GM12864 (cell line): ENCODE measurements at regions not wholly inside any gene's neighbourhood (a gene's known extent, or its start where the extent isn't known, plus 50 kb on each side); places are given as distances from the start of the nearest gene placed in this dataset.

ENCODE experiments used
- DNase-seq: peaks from one replicate; pipeline ENCODE4 v3.0.0-alpha.2; 2011; ENCODE audit warnings: low read depth
- H3K4me3 ChIP-seq: 2 replicates; pipeline ENCODE4 v1.5.1; 2011; ENCODE audit warnings: mild to moderate bottlenecking, low read depth, low read length, control low read depth
- TF ChIP-seq, protein P1 (sequence below): IDR thresholded peaks from 2 replicates; pipeline ENCODE4 v1.5.1; 2011; ENCODE audit warnings: low read depth, mild to moderate bottlenecking, moderate library complexity, low read length, control low read depth, inconsistent platforms; ENCODE audit errors: missing control alignments

DNA sequence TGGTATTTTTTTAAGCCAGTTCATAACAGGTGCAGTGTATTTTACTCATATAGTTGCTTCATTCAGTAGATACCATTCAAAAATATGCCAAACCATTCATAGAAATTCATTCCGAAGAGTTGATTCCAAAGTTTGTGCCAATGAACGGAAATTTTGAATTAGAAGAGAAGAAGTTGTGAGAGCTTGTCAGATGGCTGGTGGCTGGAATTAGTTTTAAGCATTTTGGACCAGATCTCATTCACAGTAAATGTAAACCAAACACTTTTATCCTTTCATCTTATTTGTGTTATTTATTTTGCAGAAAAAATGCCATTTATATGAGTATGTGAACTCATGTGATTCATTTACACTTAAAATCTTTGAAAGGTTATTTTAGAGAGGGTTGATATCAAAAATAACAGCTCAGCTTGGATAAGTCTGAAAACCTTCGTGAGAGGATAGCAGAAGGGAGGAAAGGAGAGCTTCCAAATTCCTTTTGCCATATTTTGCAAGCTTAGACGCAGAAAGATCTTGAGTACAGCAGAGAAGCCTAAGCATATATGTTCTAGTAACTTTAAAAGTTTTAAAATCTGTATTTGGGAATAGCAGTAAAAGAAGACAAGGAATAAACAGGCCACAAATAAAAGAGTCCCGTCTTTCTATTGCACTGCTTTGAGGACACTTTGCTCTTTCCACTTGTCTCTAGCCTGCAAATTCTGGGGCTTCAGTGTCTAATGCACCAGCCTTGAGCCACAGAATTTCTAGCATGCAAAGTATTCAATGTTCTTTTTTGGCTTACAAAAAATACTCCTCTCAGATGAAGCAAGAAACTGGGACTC, 253.6 kb upstream of the FLRT2 start:
- H3K4me3 ChIP-seq: no peak overlapping the region
- TF ChIP-seq, protein P1, sequence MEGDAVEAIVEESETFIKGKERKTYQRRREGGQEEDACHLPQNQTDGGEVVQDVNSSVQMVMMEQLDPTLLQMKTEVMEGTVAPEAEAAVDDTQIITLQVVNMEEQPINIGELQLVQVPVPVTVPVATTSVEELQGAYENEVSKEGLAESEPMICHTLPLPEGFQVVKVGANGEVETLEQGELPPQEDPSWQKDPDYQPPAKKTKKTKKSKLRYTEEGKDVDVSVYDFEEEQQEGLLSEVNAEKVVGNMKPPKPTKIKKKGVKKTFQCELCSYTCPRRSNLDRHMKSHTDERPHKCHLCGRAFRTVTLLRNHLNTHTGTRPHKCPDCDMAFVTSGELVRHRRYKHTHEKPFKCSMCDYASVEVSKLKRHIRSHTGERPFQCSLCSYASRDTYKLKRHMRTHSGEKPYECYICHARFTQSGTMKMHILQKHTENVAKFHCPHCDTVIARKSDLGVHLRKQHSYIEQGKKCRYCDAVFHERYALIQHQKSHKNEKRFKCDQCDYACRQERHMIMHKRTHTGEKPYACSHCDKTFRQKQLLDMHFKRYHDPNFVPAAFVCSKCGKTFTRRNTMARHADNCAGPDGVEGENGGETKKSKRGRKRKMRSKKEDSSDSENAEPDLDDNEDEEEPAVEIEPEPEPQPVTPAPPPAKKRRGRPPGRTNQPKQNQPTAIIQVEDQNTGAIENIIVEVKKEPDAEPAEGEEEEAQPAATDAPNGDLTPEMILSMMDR: no peak
- DNase-seq: no peak

DNA sequence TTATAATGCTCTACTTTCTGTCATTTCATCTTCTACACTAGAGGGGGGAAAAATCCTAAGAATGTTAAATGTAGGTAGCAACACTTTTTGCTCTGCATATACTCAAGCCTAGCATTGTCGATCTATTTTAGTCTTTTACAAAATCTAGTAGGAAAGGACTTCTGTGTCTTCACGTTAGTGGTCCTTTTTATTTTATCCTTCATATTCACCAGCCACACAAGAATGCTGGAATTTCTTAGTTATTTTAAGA, 253.0 kb upstream of the FLRT2 start:
- no peak for DNase-seq
- TF ChIP-seq, protein P1: no peak
- no peak overlapping the region for H3K4me3 ChIP-seq

DNA sequence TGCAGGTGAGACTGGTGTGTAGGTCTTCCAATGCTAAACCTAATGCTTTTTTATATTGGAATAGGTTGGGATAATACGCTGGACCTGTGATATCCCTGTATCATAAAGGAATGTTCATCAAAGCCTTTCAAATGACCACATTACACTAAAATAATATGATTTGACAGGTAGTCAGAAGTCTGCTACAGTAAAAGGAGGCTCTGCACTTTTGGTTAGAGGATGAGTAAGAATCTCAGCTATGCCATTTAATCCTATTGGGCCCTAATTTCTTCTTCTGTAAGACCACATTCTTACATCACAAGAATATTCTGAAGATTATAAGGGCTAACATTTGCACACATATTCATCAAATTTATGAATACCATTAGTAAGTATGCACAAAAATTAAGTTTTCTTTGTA, 250.5 kb upstream of the FLRT2 start:
- TF ChIP-seq, protein P1: no peak
- no peak overlapping the region for H3K4me3 ChIP-seq
- no peak for DNase-seq

DNA sequence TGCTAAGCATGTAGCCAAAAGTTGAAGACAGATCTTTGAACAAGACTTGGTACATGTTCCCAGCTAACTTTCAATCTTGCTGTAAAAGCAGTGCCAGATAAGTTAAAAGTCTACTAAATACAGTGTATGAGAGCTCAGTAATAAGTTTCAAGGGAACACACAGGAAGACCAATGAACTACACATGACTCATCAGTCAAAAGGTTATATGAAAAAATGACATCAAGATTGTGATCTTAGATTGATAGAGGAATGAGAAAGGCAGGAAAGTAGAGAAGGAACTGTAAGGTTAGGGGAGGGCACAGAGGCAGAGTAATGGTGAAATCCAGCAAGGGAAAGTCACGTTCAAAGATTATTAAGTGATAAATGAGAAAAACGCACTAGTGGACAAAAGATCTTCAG, 249.9 kb upstream of the FLRT2 start:
- no peak overlapping the region for H3K4me3 ChIP-seq
- TF ChIP-seq, protein P1: no peak
- DNase-seq: no peak

DNA sequence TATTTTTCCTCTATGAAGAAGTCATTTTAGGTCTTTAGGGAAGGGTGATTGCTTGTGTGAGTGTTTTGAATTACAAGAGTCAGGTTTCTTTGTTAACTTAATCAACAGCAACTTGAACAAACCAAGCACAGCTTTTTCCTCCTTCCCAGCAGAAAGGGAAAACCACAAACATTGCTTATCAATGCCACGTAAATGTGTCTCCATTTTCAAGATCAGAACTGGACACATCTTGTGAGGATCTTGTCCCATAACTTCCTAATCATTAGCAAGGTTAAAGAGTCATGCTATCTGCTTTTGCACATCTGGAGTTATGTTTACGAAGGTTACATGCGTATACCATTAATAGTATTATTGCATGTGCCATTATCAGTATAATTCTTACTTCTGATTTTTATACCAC, 248.0 kb upstream of the FLRT2 start:
- TF ChIP-seq, protein P1: no peak
- no peak for DNase-seq
- no peak overlapping the region for H3K4me3 ChIP-seq

DNA sequence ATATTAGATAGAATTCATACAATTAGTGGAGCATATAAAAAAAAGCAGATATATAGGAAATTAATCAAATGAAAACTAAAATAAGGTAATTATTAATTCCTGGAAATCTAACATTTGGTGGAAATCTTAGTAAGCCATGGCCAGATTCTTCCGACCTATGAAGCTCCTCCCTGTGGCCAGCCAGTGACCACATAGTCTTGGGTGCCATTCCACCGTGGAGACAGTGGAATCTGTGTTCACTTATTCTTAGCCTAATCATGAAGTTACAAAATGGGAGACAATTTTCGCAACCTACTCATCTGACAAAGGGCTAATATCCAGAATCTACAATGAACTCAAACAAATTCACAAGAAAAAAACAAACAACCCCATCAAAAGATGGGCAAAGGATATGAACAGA, 241.9 kb upstream of the FLRT2 start:
- TF ChIP-seq, protein P1: no peak

DNA sequence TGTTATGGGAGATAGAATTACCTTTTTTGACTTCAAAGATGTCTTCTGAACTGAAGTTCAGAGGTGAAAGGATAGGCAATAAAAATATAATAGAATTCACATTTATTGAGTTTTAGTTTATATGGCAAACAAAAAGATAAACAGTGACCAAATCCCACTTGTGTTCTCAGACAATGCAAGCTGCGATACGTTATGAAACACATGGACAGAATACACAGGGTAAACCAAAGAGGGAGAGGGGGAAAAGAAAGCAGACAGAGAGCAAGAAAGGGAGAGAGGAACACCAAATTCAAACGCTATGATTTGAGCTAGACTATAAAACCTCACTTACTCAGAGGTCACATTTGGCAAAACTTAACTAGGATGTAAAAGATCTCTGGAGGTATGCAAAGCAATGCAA, 238.2 kb upstream of the FLRT2 start:
- H3K4me3 ChIP-seq: no peak overlapping the region
- DNase-seq: no peak
- TF ChIP-seq, protein P1: no peak

More for the DNA sequence above, 241.9 kb upstream of the FLRT2 start:
- DNase-seq: no peak
- no peak overlapping the region for H3K4me3 ChIP-seq
